ENCODE measurements at regions not wholly inside any gene's neighbourhood (a gene's known extent, or its start where the extent isn't known, plus 50 kb on each side); places are given as distances from the start of the nearest gene placed in this dataset.

DNA sequence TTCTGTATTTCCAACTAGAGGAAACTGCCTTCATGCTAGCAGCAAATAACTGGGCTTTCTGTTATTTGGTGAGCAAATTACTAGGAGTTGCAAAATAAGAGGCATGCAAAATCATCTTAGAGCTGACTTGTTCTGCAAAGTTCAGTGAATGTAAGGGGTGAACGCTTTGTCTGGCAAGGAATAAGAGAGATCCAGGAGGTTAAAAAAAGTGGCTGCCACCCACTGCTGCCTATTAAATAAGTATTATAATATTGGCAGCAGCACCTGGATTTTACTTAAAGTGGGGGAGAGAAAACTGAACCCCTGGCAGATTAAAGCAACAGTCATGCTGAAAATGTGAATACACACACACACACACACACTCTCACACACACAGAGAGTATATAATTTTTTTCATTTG, 557.0 kb downstream of the FLRT2 start:
- Histone ChIP-seq H3K36me3 (ENCODE audit: control insufficient read depth in 2 of 2, extremely low read depth in 1 of 2, insufficient read depth in 2 of 2, low read length in 2 of 2) (no peaks in the 10 kb centered on the region), H2AFZ (ENCODE audit: low read depth, low read length) (no peak overlapping the region), H4K20me1 (replicated peaks; ENCODE audit: control insufficient read depth, extremely low read depth, insufficient read depth, low read length) (no peaks in the 10 kb centered on the region), H3K79me2 (ENCODE audit: control insufficient read depth, insufficient read depth, low read length) (no peaks in the 10 kb centered on the region), H3K9me1 (replicated peaks; ENCODE audit: control insufficient read depth, extremely low read depth, insufficient read depth, low read length) (no peaks in the 10 kb centered on the region), H3K27me3 (ENCODE audit: control insufficient read depth in 2 of 2, insufficient read depth in 2 of 2, low read length in 2 of 2) (no peaks in the 10 kb centered on the region), H3K4me1 (ENCODE audit: control insufficient read depth, extremely low read depth, insufficient read depth, low read length) (no peaks in the 10 kb centered on the region), H3K9ac (replicated peaks; ENCODE audit: extremely low read depth, insufficient read depth, low read length) (no peak overlapping the region), H3K27ac (ENCODE audit: insufficient read depth, low read depth, low read length) (no peak overlapping the region), H3K4me3 (replicated peaks in 1 of 3; ENCODE audit: insufficient read depth in 1 of 3, low read depth in 1 of 3, low read length in 3 of 3) (no peak overlapping the region), H3K9me3 (replicated peaks; ENCODE audit: control insufficient read depth, insufficient read depth, low read length) (no peaks in the 10 kb centered on the region), H3K4me2 (ENCODE audit: insufficient read depth, low read length) (no peak overlapping the region)
- no peak for DNase-seq (ENCODE audit: low read depth, low spot score)
- dilution Hi-C loops (cut with MboI; ENCODE audit: extremely low pct_ligation_motif_present, low sequenced_read_pairs): no loop called here
- ChIA-PET CTCF (no interaction called here), POLR2A (no interaction called here)
- no peak for FAIRE-seq
- BruUV-seq (replicated peaks): no TSS peak
- TF ChIP-seq, protein P1, sequence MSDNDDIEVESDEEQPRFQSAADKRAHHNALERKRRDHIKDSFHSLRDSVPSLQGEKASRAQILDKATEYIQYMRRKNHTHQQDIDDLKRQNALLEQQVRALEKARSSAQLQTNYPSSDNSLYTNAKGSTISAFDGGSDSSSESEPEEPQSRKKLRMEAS (IDR thresholded peaks at IDR 0.05; ENCODE audit: insufficient read depth, insufficient read length): no peak
- TF ChIP-seq EZH2 (IDR thresholded peaks at IDR 0.05; ENCODE audit: borderline replicate concordance, low read depth, low read length, severe bottlenecking): no peak
- TF ChIP-seq, protein P2, sequence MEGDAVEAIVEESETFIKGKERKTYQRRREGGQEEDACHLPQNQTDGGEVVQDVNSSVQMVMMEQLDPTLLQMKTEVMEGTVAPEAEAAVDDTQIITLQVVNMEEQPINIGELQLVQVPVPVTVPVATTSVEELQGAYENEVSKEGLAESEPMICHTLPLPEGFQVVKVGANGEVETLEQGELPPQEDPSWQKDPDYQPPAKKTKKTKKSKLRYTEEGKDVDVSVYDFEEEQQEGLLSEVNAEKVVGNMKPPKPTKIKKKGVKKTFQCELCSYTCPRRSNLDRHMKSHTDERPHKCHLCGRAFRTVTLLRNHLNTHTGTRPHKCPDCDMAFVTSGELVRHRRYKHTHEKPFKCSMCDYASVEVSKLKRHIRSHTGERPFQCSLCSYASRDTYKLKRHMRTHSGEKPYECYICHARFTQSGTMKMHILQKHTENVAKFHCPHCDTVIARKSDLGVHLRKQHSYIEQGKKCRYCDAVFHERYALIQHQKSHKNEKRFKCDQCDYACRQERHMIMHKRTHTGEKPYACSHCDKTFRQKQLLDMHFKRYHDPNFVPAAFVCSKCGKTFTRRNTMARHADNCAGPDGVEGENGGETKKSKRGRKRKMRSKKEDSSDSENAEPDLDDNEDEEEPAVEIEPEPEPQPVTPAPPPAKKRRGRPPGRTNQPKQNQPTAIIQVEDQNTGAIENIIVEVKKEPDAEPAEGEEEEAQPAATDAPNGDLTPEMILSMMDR (IDR thresholded peaks at IDR 0.05; ENCODE audit: extremely low read depth in 1 of 2, insufficient read depth in 1 of 2, low read depth in 1 of 2, low read length in 2 of 2): no peak
- no peak for TF ChIP-seq POLR2A (IDR thresholded peaks at IDR 0.05; ENCODE audit: low read depth, low read length)
- TF ChIP-seq JUN (IDR thresholded peaks at IDR 0.05; ENCODE audit: borderline replicate concordance, insufficient read depth, insufficient read length, low read depth): no peak
- TF ChIP-seq FOS (IDR thresholded peaks at IDR 0.05; ENCODE audit: borderline replicate concordance, insufficient read depth, low read length): no peak
- intact Hi-C loops (cut with micrococcal nuclease): no loop called here

DNA sequence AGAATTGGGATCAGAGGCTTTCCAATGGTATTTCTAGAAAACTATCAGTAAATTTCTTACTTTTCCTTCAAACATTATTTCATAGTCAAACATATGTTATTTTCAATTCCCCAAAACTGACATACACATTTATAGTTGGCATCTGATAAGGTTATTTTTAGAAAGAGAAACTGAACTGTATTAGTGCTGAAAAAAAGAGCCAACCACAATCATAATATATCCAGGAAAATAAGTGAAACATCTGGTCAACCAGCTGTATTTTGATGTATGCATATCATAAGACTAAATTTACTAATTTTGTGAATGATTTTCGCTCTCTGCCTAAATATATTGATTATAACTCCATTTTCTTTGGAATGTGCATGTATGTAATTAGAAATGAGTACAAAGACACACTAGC, 554.2 kb downstream of the FLRT2 start:
- no peaks in the 10 kb centered on the region for H3K36me3 ChIP-seq (ENCODE audit: control insufficient read depth in 2 of 2, extremely low read depth in 1 of 2, insufficient read depth in 2 of 2, low read length in 2 of 2)
- DNase-seq (ENCODE audit: low read depth, low spot score): no peak
- no peak overlapping the region for H2AFZ ChIP-seq (ENCODE audit: low read depth, low read length)
- no peak for FAIRE-seq
- dilution Hi-C loops (cut with MboI; ENCODE audit: extremely low pct_ligation_motif_present, low sequenced_read_pairs) (no loop called here), intact Hi-C loops (cut with micrococcal nuclease) (no loop called here)
- no peaks in the 10 kb centered on the region for H3K79me2 ChIP-seq (ENCODE audit: control insufficient read depth, insufficient read depth, low read length)
- no peaks in the 10 kb centered on the region for H4K20me1 ChIP-seq (replicated peaks; ENCODE audit: control insufficient read depth, extremely low read depth, insufficient read depth, low read length)
- ChIA-PET POLR2A (no interaction called here), CTCF (no interaction called here)
- H3K27ac ChIP-seq (ENCODE audit: insufficient read depth, low read depth, low read length): no peak overlapping the region
- no TSS peak for BruUV-seq (replicated peaks)
- TF ChIP-seq POLR2AphosphoS5 (IDR thresholded peaks at IDR 0.05; ENCODE audit: insufficient read depth, low read depth, low read length) (no peak), POLR2A (IDR thresholded peaks at IDR 0.05; ENCODE audit: low read depth, low read length) (no peak), EZH2 (IDR thresholded peaks at IDR 0.05; ENCODE audit: borderline replicate concordance, low read depth, low read length, severe bottlenecking) (no peak), MYC (IDR thresholded peaks at IDR 0.05; ENCODE audit: low read depth, low read length) (no peak), GATA2 (IDR thresholded peaks at IDR 0.05; ENCODE audit: insufficient read depth, insufficient read length, low read depth, low read length) (no peak), FOS (IDR thresholded peaks at IDR 0.05; ENCODE audit: borderline replicate concordance, insufficient read depth, low read length) (no peak), JUN (IDR thresholded peaks at IDR 0.05; ENCODE audit: borderline replicate concordance, insufficient read depth, insufficient read length, low read depth) (no peak)
- TF ChIP-seq, protein P2 (IDR thresholded peaks at IDR 0.05; ENCODE audit: extremely low read depth in 1 of 2, insufficient read depth in 1 of 2, low read depth in 1 of 2, low read length in 2 of 2): no peak
- TF ChIP-seq, protein P1 (IDR thresholded peaks at IDR 0.05; ENCODE audit: insufficient read depth, insufficient read length): no peak
- H3K4me3 ChIP-seq (replicated peaks in 1 of 3; ENCODE audit: insufficient read depth in 1 of 3, low read depth in 1 of 3, low read length in 3 of 3): no peak overlapping the region
- no peaks in the 10 kb centered on the region for H3K9me1 ChIP-seq (replicated peaks; ENCODE audit: control insufficient read depth, extremely low read depth, insufficient read depth, low read length)
- no peaks in the 10 kb centered on the region for H3K4me1 ChIP-seq (ENCODE audit: control insufficient read depth, extremely low read depth, insufficient read depth, low read length)
- no peak overlapping the region for H3K9ac ChIP-seq (replicated peaks; ENCODE audit: extremely low read depth, insufficient read depth, low read length)
- no peaks in the 10 kb centered on the region for H3K27me3 ChIP-seq (ENCODE audit: control insufficient read depth in 2 of 2, insufficient read depth in 2 of 2, low read length in 2 of 2)
- H3K9me3 ChIP-seq (replicated peaks; ENCODE audit: control insufficient read depth, insufficient read depth, low read length): no peaks in the 10 kb centered on the region
- H3K4me2 ChIP-seq (ENCODE audit: insufficient read depth, low read length): no peak overlapping the region
